ENCODE measurements at regions not wholly inside any gene's neighbourhood (a gene's known extent, or its start where the extent isn't known, plus 50 kb on each side); places are given as distances from the start of the nearest gene placed in this dataset.

GRCh38 chrX:15170927-15171326 lies 99.0 kb downstream of the ASB9 start:
- TF ChIP-seq CTCF (conservative IDR thresholded peaks at IDR 0.05) (no peak), ZFX (IDR thresholded peaks at IDR 0.05) (no peak)

All from C4-2B (cell line).